Neural cell (in vitro differentiated cells): ENCODE measurements at regions not wholly inside any gene's neighbourhood (a gene's known extent, or its start where the extent isn't known, plus 50 kb on each side); places are given as distances from the start of the nearest gene placed in this dataset.

Experiments
- H2AFZ ChIP-seq: fragments of 200-600, 300-800 bp; sonication (generic), shearing (Covaris generic); 2 replicates; pipeline ENCODE4 v1.6.0; 2014; ENCODE audit warnings: low read depth, mild to moderate bottlenecking, antibody characterized with exemption, low read length, moderate library complexity
- H3F3A ChIP-seq: fragments of 200-600 bp; shearing (Covaris generic); 2 replicates; pipeline ENCODE4 v1.6.1; 2016; ENCODE audit warnings: mild to moderate bottlenecking, moderate library complexity, mixed read lengths, antibody characterized with exemption, low read length; ENCODE audit not compliant: insufficient read depth, poor library complexity, severe bottlenecking
- H3K27ac ChIP-seq: fragments of 200-600, 300-800 bp; sonication (generic), shearing (Covaris generic); 2 replicates; pipeline ENCODE4 v1.5.1; 2014; ENCODE audit warnings: mild to moderate bottlenecking, low read length, moderate library complexity
- H3K27me3 ChIP-seq: fragments of 300-800, 200-600 bp; sonication (generic), shearing (Covaris generic); 2 replicates; pipeline ENCODE4 v1.6.0; 2014; ENCODE audit warnings: mild to moderate bottlenecking, low read depth, low read length, moderate library complexity; ENCODE audit not compliant: insufficient read depth
- H3K36me3 ChIP-seq: fragments of 300-800, 200-600 bp; sonication (generic), shearing (Covaris generic); 2 replicates; pipeline ENCODE4 v1.5.1; 2014; ENCODE audit warnings: mild to moderate bottlenecking, antibody characterized with exemption, low read length, moderate library complexity; ENCODE audit not compliant: insufficient read depth
- H3K4me2 ChIP-seq: fragments of 300-800, 200-600 bp; sonication (generic), shearing (Covaris generic); 2 replicates; pipeline ENCODE4 v1.6.0; 2014; ENCODE audit warnings: mild to moderate bottlenecking, low read length
- H3K4me3 ChIP-seq: fragments of 300-800, 200-600 bp; sonication (generic), shearing (Covaris generic); 2 replicates; pipeline ENCODE4 v1.5.1; 2014; ENCODE audit warnings: mild to moderate bottlenecking, low read length, moderate library complexity
- H3K79me2 ChIP-seq: fragments of 200-600 bp; shearing (Covaris generic); replicated peaks from 2 replicates; pipeline ENCODE4 v1.6.0; 2014; ENCODE audit warnings: mild to moderate bottlenecking, low read length, moderate library complexity; ENCODE audit not compliant: insufficient read depth
- H3K9ac ChIP-seq: fragments of 300-800, 200-600 bp; sonication (generic), shearing (Covaris generic); 2 replicates; pipeline ENCODE4 v1.6.1; 2016; ENCODE audit warnings: mild to moderate bottlenecking, low read length, mixed read lengths
- H3K9me2 ChIP-seq: fragments of 200-600 bp; shearing (Covaris generic); 2 replicates; pipeline ENCODE4 v1.6.1; 2016; ENCODE audit warnings: mild to moderate bottlenecking, low read length, mixed read lengths; ENCODE audit not compliant: insufficient read depth
- H3K9me3 ChIP-seq: fragments of 200-600, 300-800 bp; sonication (generic), shearing (Covaris generic); 2 replicates; pipeline ENCODE4 v1.6.1; 2016; ENCODE audit warnings: mild to moderate bottlenecking, mixed run types, low read length, moderate library complexity, mixed read lengths
- H4K20me1 ChIP-seq: fragments of 200-600 bp; shearing (Covaris generic); 2 replicates; pipeline ENCODE4 v1.6.1; 2016; ENCODE audit warnings: mild to moderate bottlenecking, mixed run types; ENCODE audit not compliant: insufficient read depth
- EP300 ChIP-seq: fragments of 450-650 bp; conservative IDR thresholded peaks from 2 replicates; pipeline ENCODE4 v1.6.1; 2014; ENCODE audit warnings: antibody characterized with exemption, mild to moderate bottlenecking, moderate library complexity; ENCODE audit not compliant: poor library complexity, severe bottlenecking
- EZH2 ChIP-seq: fragments of 200-600, 300-800 bp; shearing (Covaris generic), sonication (generic); IDR thresholded peaks from 2 replicates; pipeline ENCODE4 v1.6.1; 2014; ENCODE audit warnings: antibody characterized with exemption, low read length, borderline replicate concordance, mild to moderate bottlenecking; ENCODE audit not compliant: insufficient read depth, poor library complexity, severe bottlenecking
- MXI1 ChIP-seq: fragments of 450-650 bp; conservative IDR thresholded peaks from 2 replicates; pipeline ENCODE4 v1.6.1; 2014; ENCODE audit warnings: antibody characterized with exemption, mild to moderate bottlenecking; ENCODE audit not compliant: poor library complexity, severe bottlenecking
- POLR2AphosphoS5 ChIP-seq: IDR thresholded peaks from 2 replicates; pipeline ENCODE4 v1.6.1; 2012
- RAD21 ChIP-seq: fragments of 450-650 bp; conservative IDR thresholded peaks from 2 replicates; pipeline ENCODE4 v1.6.1; 2014; ENCODE audit warnings: antibody characterized with exemption, mild to moderate bottlenecking, moderate library complexity
- SMC3 ChIP-seq: fragments of 450-650 bp; conservative IDR thresholded peaks from 2 replicates; pipeline ENCODE4 v1.6.1; 2014; ENCODE audit warnings: antibody characterized with exemption, mild to moderate bottlenecking, moderate library complexity; ENCODE audit not compliant: poor library complexity
- TAF1 ChIP-seq: IDR thresholded peaks from 2 replicates; pipeline ENCODE4 v1.6.1; 2012; ENCODE audit warnings: low read depth
- TF ChIP-seq, protein P1 (sequence below): fragments of 450-650 bp; IDR thresholded peaks from 2 replicates; pipeline ENCODE4 v1.5.1; 2014; ENCODE audit warnings: antibody characterized with exemption, mild to moderate bottlenecking, moderate library complexity; ENCODE audit not compliant: poor library complexity, severe bottlenecking
- TF ChIP-seq, protein P2 (sequence below): IDR thresholded peaks from 2 replicates; pipeline ENCODE4 v1.6.1; 2012; ENCODE audit warnings: borderline replicate concordance

DNA sequence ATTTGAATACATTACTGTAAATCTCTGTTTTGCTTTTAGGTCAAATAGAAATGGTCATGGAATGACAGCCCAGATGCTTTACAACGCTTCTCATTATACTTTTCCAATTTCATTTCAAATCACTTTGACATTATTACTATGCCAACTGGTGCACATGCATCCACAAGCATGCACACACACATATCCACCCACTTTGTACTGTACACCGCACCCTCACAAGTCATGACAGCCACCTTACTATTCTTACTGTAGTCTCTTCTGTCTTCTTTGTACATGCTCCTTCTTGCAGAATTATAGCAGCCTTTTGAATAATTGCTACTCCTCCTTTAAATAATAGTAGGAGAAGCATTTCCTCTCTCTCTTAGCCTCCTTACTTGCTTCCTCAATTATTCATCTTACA lies 1361.4 kb downstream of the ROBO1 start:
- Histone ChIP-seq H3K4me3 (no peak overlapping the region), H3K9ac (no peak overlapping the region), H3F3A (no peaks in the 10 kb centered on the region), H2AFZ (no peak overlapping the region), H3K27ac (no peak overlapping the region), H4K20me1 (no peaks in the 10 kb centered on the region), H3K79me2 (no peaks in the 10 kb centered on the region), H3K4me2 (no peak overlapping the region), H3K9me2 (no peaks in the 10 kb centered on the region), H3K36me3 (no peaks in the 10 kb centered on the region), H3K27me3 (no peaks in the 10 kb centered on the region), H3K9me3 (no peaks in the 10 kb centered on the region)
- TF ChIP-seq, protein P1, sequence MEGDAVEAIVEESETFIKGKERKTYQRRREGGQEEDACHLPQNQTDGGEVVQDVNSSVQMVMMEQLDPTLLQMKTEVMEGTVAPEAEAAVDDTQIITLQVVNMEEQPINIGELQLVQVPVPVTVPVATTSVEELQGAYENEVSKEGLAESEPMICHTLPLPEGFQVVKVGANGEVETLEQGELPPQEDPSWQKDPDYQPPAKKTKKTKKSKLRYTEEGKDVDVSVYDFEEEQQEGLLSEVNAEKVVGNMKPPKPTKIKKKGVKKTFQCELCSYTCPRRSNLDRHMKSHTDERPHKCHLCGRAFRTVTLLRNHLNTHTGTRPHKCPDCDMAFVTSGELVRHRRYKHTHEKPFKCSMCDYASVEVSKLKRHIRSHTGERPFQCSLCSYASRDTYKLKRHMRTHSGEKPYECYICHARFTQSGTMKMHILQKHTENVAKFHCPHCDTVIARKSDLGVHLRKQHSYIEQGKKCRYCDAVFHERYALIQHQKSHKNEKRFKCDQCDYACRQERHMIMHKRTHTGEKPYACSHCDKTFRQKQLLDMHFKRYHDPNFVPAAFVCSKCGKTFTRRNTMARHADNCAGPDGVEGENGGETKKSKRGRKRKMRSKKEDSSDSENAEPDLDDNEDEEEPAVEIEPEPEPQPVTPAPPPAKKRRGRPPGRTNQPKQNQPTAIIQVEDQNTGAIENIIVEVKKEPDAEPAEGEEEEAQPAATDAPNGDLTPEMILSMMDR: no peak
- TF ChIP-seq RAD21: peak; percentile 11
- no peak for TF ChIP-seq EZH2
- TF ChIP-seq EP300: peak; percentile 48
- TF ChIP-seq, protein P2, sequence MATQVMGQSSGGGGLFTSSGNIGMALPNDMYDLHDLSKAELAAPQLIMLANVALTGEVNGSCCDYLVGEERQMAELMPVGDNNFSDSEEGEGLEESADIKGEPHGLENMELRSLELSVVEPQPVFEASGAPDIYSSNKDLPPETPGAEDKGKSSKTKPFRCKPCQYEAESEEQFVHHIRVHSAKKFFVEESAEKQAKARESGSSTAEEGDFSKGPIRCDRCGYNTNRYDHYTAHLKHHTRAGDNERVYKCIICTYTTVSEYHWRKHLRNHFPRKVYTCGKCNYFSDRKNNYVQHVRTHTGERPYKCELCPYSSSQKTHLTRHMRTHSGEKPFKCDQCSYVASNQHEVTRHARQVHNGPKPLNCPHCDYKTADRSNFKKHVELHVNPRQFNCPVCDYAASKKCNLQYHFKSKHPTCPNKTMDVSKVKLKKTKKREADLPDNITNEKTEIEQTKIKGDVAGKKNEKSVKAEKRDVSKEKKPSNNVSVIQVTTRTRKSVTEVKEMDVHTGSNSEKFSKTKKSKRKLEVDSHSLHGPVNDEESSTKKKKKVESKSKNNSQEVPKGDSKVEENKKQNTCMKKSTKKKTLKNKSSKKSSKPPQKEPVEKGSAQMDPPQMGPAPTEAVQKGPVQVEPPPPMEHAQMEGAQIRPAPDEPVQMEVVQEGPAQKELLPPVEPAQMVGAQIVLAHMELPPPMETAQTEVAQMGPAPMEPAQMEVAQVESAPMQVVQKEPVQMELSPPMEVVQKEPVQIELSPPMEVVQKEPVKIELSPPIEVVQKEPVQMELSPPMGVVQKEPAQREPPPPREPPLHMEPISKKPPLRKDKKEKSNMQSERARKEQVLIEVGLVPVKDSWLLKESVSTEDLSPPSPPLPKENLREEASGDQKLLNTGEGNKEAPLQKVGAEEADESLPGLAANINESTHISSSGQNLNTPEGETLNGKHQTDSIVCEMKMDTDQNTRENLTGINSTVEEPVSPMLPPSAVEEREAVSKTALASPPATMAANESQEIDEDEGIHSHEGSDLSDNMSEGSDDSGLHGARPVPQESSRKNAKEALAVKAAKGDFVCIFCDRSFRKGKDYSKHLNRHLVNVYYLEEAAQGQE: no peak

DNA sequence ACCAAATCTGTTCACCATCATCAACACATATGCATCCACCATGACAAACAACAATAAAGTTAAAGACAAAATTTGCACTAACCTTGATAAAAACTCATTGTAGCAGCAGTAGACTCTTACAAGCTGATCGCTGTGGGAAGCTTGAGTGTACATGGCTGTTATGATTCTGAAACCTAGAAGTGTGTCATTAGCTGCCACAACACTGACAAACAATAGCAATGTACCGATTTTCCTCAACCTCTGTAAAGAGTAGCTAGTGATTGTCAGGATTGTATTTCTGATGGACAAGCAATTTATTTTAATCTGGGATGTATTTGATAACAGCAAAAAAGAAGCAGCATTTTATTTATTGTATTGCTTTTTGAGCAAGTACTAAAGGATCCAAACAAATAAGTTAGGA lies 1357.7 kb downstream of the ROBO1 start:
- H3K79me2 ChIP-seq: no peaks in the 10 kb centered on the region
- H3K4me2 ChIP-seq: no peak overlapping the region
- no peaks in the 10 kb centered on the region for H3F3A ChIP-seq
- H2AFZ ChIP-seq: no peak overlapping the region
- H3K9me2 ChIP-seq: no peaks in the 10 kb centered on the region
- H3K36me3 ChIP-seq: no peaks in the 10 kb centered on the region
- no peak overlapping the region for H3K4me3 ChIP-seq
- H3K27ac ChIP-seq: no peak overlapping the region
- no peaks in the 10 kb centered on the region for H4K20me1 ChIP-seq
- H3K9me3 ChIP-seq: no peaks in the 10 kb centered on the region
- no peak overlapping the region for H3K9ac ChIP-seq
- no peaks in the 10 kb centered on the region for H3K27me3 ChIP-seq
- TF ChIP-seq SMC3 (no peak), POLR2AphosphoS5 (peak; percentile 68), EP300 (peak; percentile 80)

DNA sequence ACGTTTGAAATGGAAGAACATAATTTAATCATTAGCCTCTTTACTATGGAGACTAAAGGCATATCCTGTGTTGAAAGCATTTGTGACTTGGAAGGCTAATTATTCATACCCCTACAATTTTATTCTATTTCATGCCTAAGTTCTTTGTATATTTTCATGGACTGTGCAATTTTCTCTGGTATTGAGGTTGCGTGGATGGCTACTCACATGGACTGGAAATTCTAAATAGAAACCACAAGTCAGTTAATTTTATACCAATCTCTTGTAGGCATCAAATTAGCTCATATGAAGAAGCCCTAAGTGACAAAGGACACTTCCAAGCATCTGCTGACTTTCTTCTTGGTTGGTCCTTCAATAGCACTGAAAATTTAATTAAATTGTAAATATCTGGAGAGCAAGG lies 1353.5 kb downstream of the ROBO1 start:
- Histone ChIP-seq H3K4me2 (no peak overlapping the region), H4K20me1 (no peaks in the 10 kb centered on the region), H3F3A (no peaks in the 10 kb centered on the region), H3K79me2 (no peaks in the 10 kb centered on the region), H2AFZ (no peak overlapping the region), H3K9me2 (no peaks in the 10 kb centered on the region), H3K9ac (no peak overlapping the region), H3K36me3 (no peaks in the 10 kb centered on the region), H3K27ac (no peak overlapping the region), H3K27me3 (no peaks in the 10 kb centered on the region), H3K4me3 (no peak overlapping the region), H3K9me3 (no peaks in the 10 kb centered on the region)
- TF ChIP-seq RAD21 (no peak), EZH2 (no peak), MXI1 (no peak), TAF1 (no peak), EP300 (no peak), POLR2AphosphoS5 (no peak), SMC3 (no peak)
- TF ChIP-seq, protein P1: no peak
- TF ChIP-seq, protein P2: no peak
